Fibroblast of lung (primary cell): ENCODE measurements at regions not wholly inside any gene's neighbourhood (a gene's known extent, or its start where the extent isn't known, plus 50 kb on each side); places are given as distances from the start of the nearest gene placed in this dataset.

Experiments used
- DNase-seq, 2 donors: peaks; one replicate each; pipeline versions ENCODE4 v3.0.0 to v3.0.0-alpha.2; 2010; ENCODE audit warnings: low read depth in 2 of 2
- H2AFZ ChIP-seq: 2 replicates; pipeline ENCODE4 v1.5.1; 2012; ENCODE audit warnings: low read length, control low read depth, inconsistent platforms
- H3K27ac ChIP-seq: 2 replicates; pipeline ENCODE4 v1.5.1; 2011; ENCODE audit warnings: low read length, control low read depth; ENCODE audit not compliant: insufficient read depth
- H3K27me3 ChIP-seq: 2 replicates; pipeline ENCODE4 v1.5.1; 2011; ENCODE audit warnings: mild to moderate bottlenecking, low read length; ENCODE audit not compliant: control insufficient read depth, insufficient read depth
- H3K36me3 ChIP-seq: 2 replicates; pipeline ENCODE4 v1.5.1; 2011; ENCODE audit warnings: low read length; ENCODE audit not compliant: control insufficient read depth, insufficient read depth
- H3K4me1 ChIP-seq: 2 replicates; pipeline ENCODE4 v1.5.1; 2011; ENCODE audit warnings: low read length; ENCODE audit not compliant: control insufficient read depth, insufficient read depth; ENCODE audit errors: extremely low read depth
- H3K4me2 ChIP-seq: 2 replicates; pipeline ENCODE4 v1.5.1; 2011; ENCODE audit warnings: low read length, control low read depth; ENCODE audit not compliant: insufficient read depth; ENCODE audit errors: extremely low read depth
- H3K4me3 ChIP-seq, 4 experiments: fragments of 200-600 bp in 1 of 4; sonication (generic) in 1 of 4; replicated peaks in 1 of 4; 2 replicates each; pipeline ENCODE4 v1.5.1; 2011 to 2016; ENCODE audit warnings: low read length in 4 of 4, low read depth in 3 of 4, mild to moderate bottlenecking in 3 of 4, control low read depth in 2 of 4, inconsistent platforms in 1 of 4, mixed read lengths in 1 of 4; ENCODE audit not compliant: insufficient read depth in 1 of 4; ENCODE audit errors: control extremely low read depth in 1 of 4
- H3K79me2 ChIP-seq: 2 replicates; pipeline ENCODE4 v1.5.1; 2012; ENCODE audit warnings: mild to moderate bottlenecking, low read length, inconsistent platforms; ENCODE audit not compliant: control insufficient read depth, insufficient read depth
- H3K9ac ChIP-seq: 2 replicates; pipeline ENCODE4 v1.5.1; 2011; ENCODE audit warnings: mild to moderate bottlenecking, low read length, control low read depth; ENCODE audit not compliant: insufficient read depth
- H3K9me3 ChIP-seq: 2 replicates; pipeline ENCODE4 v1.5.1; 2012; ENCODE audit warnings: low read depth, low read length; ENCODE audit not compliant: control insufficient read depth, insufficient read depth
- H4K20me1 ChIP-seq: 2 replicates; pipeline ENCODE4 v1.5.1; 2011; ENCODE audit warnings: low read length; ENCODE audit not compliant: control insufficient read depth, insufficient read depth; ENCODE audit errors: extremely low read depth
- EZH2 ChIP-seq: IDR thresholded peaks from 2 replicates; pipeline ENCODE4 v1.5.1; 2012; ENCODE audit warnings: low read length, control low read depth, mild to moderate bottlenecking; ENCODE audit errors: missing control alignments
- TF ChIP-seq, protein P1 (sequence below), 2 donors: IDR thresholded peaks in 1 of 2; conservative IDR thresholded peaks in 1 of 2; 1 replicate in 1 of 2; 2 replicates in 1 of 2; pipeline ENCODE4 v1.5.1; 2011 to 2012; ENCODE audit warnings: low read length in 2 of 2, control low read depth in 1 of 2, inconsistent platforms in 1 of 2, low read depth in 1 of 2, mild to moderate bottlenecking in 1 of 2

- H2AFZ ChIP-seq: no peak overlapping the region
- no peaks in the 10 kb centered on the region for H3K27me3 ChIP-seq
- TF ChIP-seq EZH2: no peak
- TF ChIP-seq, protein P1, sequence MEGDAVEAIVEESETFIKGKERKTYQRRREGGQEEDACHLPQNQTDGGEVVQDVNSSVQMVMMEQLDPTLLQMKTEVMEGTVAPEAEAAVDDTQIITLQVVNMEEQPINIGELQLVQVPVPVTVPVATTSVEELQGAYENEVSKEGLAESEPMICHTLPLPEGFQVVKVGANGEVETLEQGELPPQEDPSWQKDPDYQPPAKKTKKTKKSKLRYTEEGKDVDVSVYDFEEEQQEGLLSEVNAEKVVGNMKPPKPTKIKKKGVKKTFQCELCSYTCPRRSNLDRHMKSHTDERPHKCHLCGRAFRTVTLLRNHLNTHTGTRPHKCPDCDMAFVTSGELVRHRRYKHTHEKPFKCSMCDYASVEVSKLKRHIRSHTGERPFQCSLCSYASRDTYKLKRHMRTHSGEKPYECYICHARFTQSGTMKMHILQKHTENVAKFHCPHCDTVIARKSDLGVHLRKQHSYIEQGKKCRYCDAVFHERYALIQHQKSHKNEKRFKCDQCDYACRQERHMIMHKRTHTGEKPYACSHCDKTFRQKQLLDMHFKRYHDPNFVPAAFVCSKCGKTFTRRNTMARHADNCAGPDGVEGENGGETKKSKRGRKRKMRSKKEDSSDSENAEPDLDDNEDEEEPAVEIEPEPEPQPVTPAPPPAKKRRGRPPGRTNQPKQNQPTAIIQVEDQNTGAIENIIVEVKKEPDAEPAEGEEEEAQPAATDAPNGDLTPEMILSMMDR (conservative IDR thresholded peaks at IDR 0.05 in 1 of 2, IDR thresholded peaks at IDR 0.05 in 1 of 2; ENCODE audit: low read depth in 1 of 2, low read length in 2 of 2): no peak
- DNase-seq: no peak
- H3K9me3 ChIP-seq: no peaks in the 10 kb centered on the region
- no peaks in the 10 kb centered on the region for H3K79me2 ChIP-seq
- H4K20me1 ChIP-seq: no peaks in the 10 kb centered on the region
- no peak overlapping the region for H3K4me3 ChIP-seq
- H3K4me1 ChIP-seq: no peaks in the 10 kb centered on the region
- no peak overlapping the region for H3K27ac ChIP-seq
- H3K4me2 ChIP-seq: no peak overlapping the region
- no peaks in the 10 kb centered on the region for H3K36me3 ChIP-seq
- H3K9ac ChIP-seq: no peak overlapping the region
Observed at GRCh38 chr16:64853551-64853950, 268.3 kb downstream of the CDH11 start.

DNA sequence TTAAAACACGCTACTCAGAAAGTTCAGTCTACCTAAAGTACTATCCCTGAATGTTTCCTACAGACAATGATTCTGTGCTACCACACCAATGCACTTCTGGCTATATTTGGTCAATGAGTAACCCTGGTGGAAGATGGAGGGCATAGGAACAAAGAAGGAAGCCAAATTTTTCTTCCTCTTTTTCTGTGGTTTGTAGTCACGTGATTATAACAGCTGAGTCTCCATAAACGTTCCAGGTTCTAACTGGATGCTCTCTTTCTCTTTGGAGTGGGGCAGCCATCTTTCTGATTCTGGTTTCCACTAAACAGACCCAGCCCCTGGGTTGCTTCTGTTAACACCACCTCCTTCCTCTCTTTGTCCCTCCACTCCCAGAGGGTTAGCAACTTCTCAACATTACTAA lies 274.9 kb downstream of the CDH11 start:
- Histone ChIP-seq H4K20me1 (no peaks in the 10 kb centered on the region), H2AFZ (no peak overlapping the region)
- no peak for DNase-seq

GRCh38 chr16:64845071-64845470 lies 276.8 kb downstream of the CDH11 start:
- no peak for TF ChIP-seq EZH2
- TF ChIP-seq, protein P1 (conservative IDR thresholded peaks at IDR 0.05 in 1 of 2, IDR thresholded peaks at IDR 0.05 in 1 of 2; ENCODE audit: low read depth in 1 of 2, low read length in 2 of 2): no peak
- no peaks in the 10 kb centered on the region for H3K9me3 ChIP-seq
- no peak overlapping the region for H2AFZ ChIP-seq
- no peaks in the 10 kb centered on the region for H3K4me1 ChIP-seq
- H3K4me3 ChIP-seq: no peak overlapping the region
- H3K79me2 ChIP-seq: no peaks in the 10 kb centered on the region
- H3K36me3 ChIP-seq: no peaks in the 10 kb centered on the region
- no peaks in the 10 kb centered on the region for H3K27me3 ChIP-seq
- no peaks in the 10 kb centered on the region for H4K20me1 ChIP-seq
- no peak overlapping the region for H3K9ac ChIP-seq
- H3K27ac ChIP-seq: no peak overlapping the region
- DNase-seq: no peak
- H3K4me2 ChIP-seq: no peak overlapping the region

More for the DNA sequence above, 274.9 kb downstream of the CDH11 start:
- Histone ChIP-seq H3K9ac (no peak overlapping the region), H3K4me2 (no peak overlapping the region), H3K36me3 (no peaks in the 10 kb centered on the region), H3K79me2 (no peaks in the 10 kb centered on the region), H3K9me3 (no peaks in the 10 kb centered on the region), H3K27me3 (no peaks in the 10 kb centered on the region), H3K4me3 (no peak overlapping the region), H3K27ac (no peak overlapping the region), H3K4me1 (no peaks in the 10 kb centered on the region)
- TF ChIP-seq, protein P1 (conservative IDR thresholded peaks at IDR 0.05 in 1 of 2, IDR thresholded peaks at IDR 0.05 in 1 of 2; ENCODE audit: low read depth in 1 of 2, low read length in 2 of 2): no peak
- TF ChIP-seq EZH2: no peak
